HG03354 (cell line): ENCODE measurements at regions not wholly inside any gene's neighbourhood (a gene's known extent, or its start where the extent isn't known, plus 50 kb on each side); places are given as distances from the start of the nearest gene placed in this dataset.

Source experiments
- ATAC-seq: cut with Tn5 transposase; IDR thresholded peaks from one replicate; pipeline ENCODE4 v1.9.1; 2021; ENCODE audit warnings: mild to moderate bottlenecking; ENCODE audit not compliant: unreplicated experiment, poor library complexity, severe bottlenecking

DNA sequence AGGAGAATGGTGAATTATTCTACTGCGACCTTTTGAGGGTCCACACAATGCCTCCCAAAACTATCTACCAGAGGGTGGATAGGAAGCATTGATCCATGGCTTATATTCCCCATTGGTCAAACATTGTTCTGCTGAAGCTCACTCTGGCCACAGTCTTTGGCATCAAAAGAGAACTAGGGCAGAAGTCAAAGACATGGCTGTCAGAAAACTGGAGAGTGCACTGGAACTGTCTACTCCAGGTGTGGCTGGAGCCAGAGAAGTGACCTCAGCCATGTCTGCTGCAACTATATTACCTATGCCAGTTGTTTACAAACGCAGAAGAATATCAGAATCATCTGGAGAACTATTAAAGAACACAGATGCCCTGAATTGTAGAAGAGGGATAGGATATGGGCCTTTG is 238.7 kb upstream of the USP25 start:
- no peak for ATAC-seq

DNA sequence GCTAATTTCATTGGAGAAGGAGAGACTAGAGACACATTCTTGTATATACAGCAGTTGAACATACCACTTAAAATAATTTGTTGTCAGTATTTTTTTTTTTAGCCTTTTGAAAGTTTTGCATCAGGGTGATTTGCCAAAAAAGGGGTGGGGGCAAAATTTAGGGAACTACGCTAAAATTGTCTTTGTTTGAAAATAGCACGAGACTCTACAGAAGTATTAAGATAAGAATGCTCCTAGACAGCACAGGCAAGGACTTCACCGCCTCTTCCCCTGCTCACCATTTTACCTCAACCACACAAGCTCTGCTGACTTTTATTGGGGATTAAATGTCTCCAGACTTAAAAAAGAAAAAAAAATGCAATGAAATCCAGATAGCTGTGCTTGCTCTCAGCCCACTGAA is 236.1 kb upstream of the USP25 start:
- ATAC-seq, result no peak

DNA sequence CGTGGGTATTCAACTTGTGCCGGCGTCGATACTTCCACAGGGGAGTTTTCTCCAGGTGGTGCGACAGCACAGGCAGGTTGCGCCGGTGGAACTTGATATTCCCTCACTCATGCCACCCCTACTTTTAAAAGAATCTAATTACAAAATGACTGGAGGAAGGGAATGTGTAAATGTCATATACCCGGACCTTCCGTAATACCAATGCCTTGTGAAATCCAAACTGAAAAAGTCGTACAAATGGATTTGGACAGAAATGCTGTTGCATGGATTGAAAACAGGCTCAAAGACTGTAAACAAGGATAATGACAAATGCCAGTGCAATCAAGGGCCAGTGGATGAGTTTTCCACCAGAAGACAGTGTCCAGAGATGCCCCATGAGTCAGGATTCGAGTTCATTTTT is 235.3 kb upstream of the USP25 start:
- ATAC-seq, result no peak

DNA sequence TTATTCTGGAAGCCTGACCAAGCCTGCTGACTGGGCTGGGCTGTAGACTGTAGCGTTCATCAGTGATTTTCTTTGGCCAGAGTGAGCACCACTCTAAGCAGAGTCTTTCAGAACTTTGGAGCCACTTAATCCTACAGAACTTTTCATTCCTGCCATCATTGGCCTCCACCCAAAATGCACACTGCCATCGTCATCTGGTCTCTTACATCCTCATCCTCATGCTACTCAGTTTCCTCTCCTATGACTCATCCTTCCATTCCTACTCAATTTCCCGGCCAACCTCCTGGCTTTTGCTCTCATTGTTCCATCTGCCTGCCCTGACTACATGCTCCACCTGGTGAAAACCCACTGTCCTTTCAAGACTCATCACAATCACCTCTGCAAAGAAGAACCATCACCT is 233.8 kb upstream of the USP25 start:
- no peak for ATAC-seq

DNA sequence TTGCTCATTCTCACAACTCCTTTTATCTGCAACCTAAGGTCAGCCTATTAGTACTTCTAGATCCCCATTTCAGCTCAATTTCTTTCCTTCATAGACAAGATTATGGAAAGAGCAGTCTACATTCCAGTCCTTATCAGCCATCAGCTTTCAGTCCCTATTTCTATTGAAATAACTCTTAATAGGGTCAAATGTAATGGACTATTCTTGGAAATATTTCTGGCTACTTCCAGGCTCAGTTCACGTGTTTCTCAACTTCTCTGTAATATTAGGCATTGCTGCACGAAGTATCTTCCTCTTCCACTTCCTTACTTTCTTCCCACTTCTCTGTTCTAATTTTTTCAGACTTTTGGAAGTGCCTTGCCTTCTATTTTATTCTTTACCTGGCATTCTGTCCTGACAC is 232.9 kb upstream of the USP25 start:
- no peak for ATAC-seq

DNA sequence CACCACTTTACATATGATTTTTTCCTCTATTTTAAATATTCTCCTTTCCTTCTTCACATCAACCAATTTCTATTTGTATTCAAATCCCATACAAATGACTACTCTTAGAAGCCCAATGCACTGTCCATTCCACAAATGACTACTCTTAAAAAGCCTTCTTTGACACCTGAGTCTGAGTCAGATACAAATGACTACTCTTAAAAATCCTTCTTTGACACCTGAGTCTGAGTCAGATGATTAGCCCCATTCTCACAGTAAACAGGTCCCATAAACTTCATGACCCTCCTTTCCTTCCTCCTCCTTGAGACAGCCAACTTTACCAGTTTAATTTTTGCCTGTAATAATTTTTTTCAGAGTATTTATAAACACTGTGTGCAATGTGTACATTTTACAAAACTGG is 231.3 kb upstream of the USP25 start:
- ATAC-seq, result no peak

- ATAC-seq, result no peak
These were observed 223.7 kb upstream of the USP25 start for GRCh38 chr21:15506086-15506485.

- ATAC-seq, result no peak
These were observed 221.2 kb upstream of the USP25 start for GRCh38 chr21:15508554-15508953.

DNA sequence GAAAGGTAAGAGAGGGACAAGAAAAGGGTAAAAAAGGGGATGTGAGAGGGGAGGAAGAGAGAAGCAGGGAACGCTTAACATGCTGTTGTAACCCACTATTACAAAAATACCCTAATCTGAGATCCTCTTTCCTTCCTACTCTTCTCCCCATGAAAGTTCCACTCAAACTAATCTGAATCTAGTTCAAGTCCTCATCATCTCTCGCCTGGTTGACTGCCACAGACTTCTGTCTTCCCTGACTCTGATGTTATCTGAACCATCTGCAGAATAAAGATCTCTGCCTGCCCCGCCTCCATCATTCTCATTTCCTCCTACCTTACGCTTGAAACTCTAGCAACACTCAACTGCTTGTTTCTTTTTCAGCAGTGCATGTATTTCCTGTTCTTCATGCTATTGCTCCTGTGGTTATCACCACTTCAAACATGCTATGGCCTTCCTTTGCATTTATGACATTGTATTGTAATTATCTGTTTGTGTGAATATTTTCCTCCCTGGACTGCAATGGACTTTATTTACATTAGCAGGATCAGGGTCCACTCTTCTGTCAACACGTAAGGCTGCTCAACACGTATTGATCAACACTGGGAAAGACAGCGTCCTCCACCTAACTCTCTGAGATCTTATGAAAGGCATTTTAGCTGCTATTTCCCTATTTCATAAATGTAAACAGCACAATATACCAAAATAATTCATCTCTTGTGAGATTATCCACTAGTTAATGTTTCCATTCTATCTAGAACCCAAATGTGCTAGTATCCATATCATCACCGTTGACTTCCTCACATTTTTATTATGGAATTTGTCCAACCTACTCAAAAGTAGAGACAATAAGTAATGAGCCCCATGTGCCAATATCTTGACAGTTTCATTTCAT is 215.5 kb upstream of the USP25 start:
- ATAC-seq, result peak; percentile 98

DNA sequence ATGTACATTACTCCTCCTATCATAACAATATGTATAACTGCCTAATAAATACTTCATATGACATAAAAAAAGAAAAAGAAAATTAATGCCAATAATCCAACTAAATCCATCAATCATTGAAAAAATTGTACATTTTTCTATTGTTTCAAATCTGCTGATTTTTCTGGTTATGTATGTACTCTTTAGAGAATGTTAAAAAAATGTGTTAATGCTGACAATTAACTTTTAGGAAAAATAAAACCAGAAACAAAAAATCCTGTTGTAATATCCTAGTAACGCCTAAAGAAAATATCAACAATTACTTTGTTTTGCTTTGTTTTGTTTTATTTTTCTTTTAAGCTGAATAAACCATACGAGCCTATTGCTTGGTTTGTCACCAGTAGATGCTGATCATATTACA is 213.9 kb upstream of the USP25 start:
- no peak for ATAC-seq

DNA sequence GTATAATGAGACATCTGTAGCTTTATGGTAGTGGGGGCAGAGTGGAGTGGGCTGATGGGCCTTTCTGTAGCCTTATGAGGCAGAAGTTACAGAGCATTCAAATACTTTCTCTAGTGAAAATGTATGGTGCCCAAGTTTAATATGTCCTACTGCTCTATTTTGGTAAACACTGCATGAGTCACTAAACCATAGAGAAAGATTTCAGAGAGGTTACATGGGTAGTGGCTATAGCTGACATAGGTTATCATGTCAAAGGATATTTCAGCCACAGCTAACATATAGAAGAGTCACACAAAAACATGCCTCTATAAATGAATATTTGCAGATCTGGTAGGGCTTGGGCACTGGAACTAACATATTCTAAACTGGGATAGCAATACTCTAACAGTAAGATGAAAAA is 212.4 kb upstream of the USP25 start:
- ATAC-seq, result no peak

GRCh38 chr21:15520811-15521643 is 208.8 kb upstream of the USP25 start:
- no peak for ATAC-seq

- no peak for ATAC-seq
These were observed 208.2 kb upstream of the USP25 start for GRCh38 chr21:15521644-15522001.

- ATAC-seq, result no peak
These were observed 207.6 kb upstream of the USP25 start for GRCh38 chr21:15522148-15522547.

DNA sequence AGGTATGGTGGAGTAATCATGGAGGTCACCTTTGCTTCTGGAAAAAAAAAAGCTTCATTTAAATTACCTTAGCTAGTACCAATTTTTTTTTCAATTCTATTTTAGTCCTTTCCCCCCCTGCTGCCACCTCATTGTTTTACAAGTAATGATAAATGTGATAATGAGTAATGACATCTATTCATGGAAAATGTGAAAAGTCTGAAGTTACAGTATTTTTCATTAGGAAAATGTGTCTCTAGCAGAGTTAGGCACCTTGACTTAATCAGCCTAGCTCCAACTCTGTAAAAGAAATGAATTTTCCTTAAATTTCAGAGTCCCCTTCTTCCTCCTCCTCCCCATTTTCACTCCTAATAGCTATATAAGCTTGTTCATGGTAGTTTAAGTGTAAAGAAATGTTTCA is 204.9 kb upstream of the USP25 start:
- ATAC-seq, result no peak

- ATAC-seq, result no peak
These were observed 203.0 kb upstream of the USP25 start for GRCh38 chr21:15526798-15527197.

GRCh38 chr21:15528346-15528745 is 201.4 kb upstream of the USP25 start:
- ATAC-seq, result no peak

GRCh38 chr21:15531986-15532385 is 197.8 kb upstream of the USP25 start:
- no peak for ATAC-seq

DNA sequence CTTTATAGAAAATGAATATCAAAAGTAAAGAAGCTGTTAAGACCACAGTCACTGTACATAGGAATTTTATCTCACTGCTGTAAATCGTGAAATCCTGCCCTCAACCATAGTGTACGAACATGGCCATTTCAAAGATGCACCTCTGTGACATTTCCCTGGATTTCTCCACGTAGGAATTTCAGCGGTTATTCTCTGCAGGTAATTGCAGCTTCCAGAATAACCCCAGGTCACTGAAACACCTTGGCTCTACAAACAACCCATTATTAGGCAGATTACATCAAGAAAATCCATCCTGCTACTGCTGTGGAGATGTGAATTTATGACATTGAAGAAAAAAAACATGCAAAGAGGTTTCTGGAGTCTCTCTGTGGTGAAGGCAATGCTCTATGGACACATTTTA is 196.2 kb upstream of the USP25 start:
- no peak for ATAC-seq

DNA sequence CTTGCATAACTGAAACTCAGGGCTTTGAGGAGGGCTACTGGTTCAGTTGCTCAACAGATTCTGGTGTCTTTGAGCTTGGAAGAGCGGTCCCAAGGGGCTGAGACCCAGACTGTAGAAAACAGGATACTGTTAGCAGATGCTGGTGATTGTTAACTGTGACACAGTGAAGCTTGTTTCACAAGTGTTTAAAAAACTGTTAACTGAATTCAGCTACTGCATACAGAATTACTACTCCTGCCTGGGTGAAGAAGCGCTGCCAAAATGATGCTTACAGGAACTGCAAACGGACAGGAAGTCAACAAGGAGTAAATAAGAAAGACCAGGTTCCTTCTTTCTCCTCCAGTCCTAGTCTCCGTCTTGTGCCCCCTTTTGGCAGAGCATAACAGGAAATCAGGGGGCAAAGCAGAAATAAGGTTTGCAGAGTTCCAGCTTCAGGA is 195.3 kb upstream of the USP25 start:
- no peak for ATAC-seq

DNA sequence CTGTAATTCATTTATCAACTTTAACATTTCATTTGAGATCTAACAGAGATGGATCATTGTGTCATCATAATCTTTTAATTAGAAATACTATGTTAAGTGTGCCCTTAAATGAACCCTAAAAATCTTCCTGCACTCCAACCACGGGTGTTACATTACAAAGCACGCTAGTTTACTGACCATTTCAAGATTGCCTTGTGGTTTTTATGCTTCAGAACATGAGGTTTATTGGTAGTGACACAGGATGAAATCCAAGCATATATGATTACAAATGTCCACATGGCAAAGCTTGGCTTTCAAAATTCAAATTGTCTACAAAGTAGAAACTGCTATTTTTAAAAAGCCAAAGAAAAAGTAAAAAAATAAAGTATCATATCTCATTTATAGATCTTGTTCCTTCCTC is 190.4 kb upstream of the USP25 start:
- ATAC-seq, result no peak
